ENCODE measurements at regions not wholly inside any gene's neighbourhood (a gene's known extent, or its start where the extent isn't known, plus 50 kb on each side); places are given as distances from the start of the nearest gene placed in this dataset.

DNA sequence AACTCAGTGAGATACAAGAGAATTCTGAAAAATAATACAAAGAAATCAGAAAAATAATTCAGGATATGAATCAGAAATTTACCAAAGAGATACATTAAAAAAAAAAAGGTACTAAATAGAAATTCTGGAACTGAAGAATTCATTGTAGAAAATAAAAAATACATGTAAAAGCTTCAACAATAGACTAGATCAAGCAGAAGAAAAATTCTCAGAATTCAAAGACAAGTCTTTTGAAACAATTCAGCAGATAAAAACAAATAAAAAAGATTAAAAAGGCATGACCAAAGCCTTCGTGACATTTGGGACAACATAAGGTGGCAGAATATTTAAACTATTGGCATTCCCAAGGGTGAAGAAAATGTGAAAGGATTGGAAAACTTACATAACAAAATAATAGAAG lies 133.1 kb upstream of the CNOT2 start:
- no peak overlapping the region for H3K4me2 ChIP-seq
- ChIA-PET CTCF (no interaction called here), POLR2A (ENCODE audit: unreplicated experiment) (no interaction called here)
- BruUV-seq (replicated peaks) = no TSS peak
- TF ChIP-seq, protein P1, sequence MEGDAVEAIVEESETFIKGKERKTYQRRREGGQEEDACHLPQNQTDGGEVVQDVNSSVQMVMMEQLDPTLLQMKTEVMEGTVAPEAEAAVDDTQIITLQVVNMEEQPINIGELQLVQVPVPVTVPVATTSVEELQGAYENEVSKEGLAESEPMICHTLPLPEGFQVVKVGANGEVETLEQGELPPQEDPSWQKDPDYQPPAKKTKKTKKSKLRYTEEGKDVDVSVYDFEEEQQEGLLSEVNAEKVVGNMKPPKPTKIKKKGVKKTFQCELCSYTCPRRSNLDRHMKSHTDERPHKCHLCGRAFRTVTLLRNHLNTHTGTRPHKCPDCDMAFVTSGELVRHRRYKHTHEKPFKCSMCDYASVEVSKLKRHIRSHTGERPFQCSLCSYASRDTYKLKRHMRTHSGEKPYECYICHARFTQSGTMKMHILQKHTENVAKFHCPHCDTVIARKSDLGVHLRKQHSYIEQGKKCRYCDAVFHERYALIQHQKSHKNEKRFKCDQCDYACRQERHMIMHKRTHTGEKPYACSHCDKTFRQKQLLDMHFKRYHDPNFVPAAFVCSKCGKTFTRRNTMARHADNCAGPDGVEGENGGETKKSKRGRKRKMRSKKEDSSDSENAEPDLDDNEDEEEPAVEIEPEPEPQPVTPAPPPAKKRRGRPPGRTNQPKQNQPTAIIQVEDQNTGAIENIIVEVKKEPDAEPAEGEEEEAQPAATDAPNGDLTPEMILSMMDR (conservative IDR thresholded peaks at IDR 0.05) = no peak
- TF ChIP-seq EZH2 (IDR thresholded peaks at IDR 0.05; ENCODE audit: low read depth) = no peak
- no peaks in the 10 kb centered on the region for H4K20me1 ChIP-seq (ENCODE audit: insufficient read depth)
- intact Hi-C loops (cut with micrococcal nuclease; ENCODE audit: unreplicated experiment) = no loop called here
- no peaks in the 10 kb centered on the region for H3F3A ChIP-seq (ENCODE audit: insufficient read depth, low read depth)
- H2AFZ ChIP-seq = no peak overlapping the region
- no peak overlapping the region for H3K4me3 ChIP-seq
- no peak overlapping the region for H3K27ac ChIP-seq
- no peaks in the 10 kb centered on the region for H3K27me3 ChIP-seq (ENCODE audit: insufficient read depth, low read depth)
- no peaks in the 10 kb centered on the region for H3K36me3 ChIP-seq (ENCODE audit: low read depth)
- peaks cover 15% of the 10 kb centered on the region for H3K9me3 ChIP-seq (ENCODE audit: insufficient read depth, low read depth)
- no peaks in the 10 kb centered on the region; the same call in 1 of the 2 replicates for H3K9me2 ChIP-seq (ENCODE audit: insufficient read depth)
- DNase-seq = no peak
- no peaks in the 10 kb centered on the region for H3K79me2 ChIP-seq (ENCODE audit: low read depth)
- no peaks in the 10 kb centered on the region for H3K4me1 ChIP-seq (replicated peaks; ENCODE audit: insufficient read depth)

DNA sequence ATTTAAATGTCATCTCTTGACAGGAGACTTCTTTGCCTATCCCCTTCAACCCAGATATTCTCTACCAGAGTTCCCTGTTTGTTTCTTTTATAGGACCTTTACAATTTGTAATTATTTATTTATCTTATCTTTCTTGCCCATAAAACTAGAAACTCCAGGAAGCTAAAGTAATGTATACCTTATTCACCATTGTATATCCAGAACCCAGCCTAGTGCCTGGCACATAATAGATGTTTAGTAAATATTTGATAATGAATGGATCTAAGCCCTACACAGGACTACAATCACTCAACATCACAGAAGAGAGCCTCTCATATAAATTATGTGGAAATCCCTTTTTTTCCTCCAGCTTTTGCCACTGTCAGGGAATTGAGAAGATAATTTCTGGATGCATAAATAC lies 125.6 kb upstream of the CNOT2 start:
- CTCF ChIA-PET = no interaction called here
- no peak for TF ChIP-seq EZH2 (IDR thresholded peaks at IDR 0.05; ENCODE audit: low read depth)
- TF ChIP-seq, protein P1 (conservative IDR thresholded peaks at IDR 0.05) = no peak

DNA sequence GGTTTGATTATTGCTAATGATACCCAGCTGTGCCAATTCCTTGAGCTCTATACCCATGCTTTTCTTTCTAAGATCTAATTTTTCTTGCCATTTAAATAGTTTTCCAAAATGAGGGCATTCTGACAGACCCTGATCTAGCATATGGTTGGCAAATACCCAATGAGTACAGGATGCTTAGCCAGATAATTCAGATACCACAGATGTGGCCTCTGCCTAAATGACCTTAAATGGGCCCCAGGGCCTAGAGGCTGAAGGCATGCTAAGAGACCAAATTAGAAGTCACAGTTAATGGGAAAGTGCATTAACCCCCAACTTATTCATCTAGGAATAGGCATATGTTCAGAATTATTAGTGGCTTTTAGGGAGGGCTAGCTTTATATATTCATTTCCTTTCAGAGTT lies 122.3 kb upstream of the CNOT2 start:
- H3K27me3 ChIP-seq (ENCODE audit: insufficient read depth, low read depth) = no peaks in the 10 kb centered on the region
- 0 out of 2 replicates have a peak overlapping the region, but pooled peaks have one; percentile 23 for H3K4me2 ChIP-seq
- no peak overlapping the region for H2AFZ ChIP-seq
- H3K36me3 ChIP-seq (ENCODE audit: low read depth) = no peaks in the 10 kb centered on the region
- ChIA-PET CTCF (no interaction called here), POLR2A (ENCODE audit: unreplicated experiment) (no interaction called here)
- no peak for TF ChIP-seq EZH2 (IDR thresholded peaks at IDR 0.05; ENCODE audit: low read depth)
- TF ChIP-seq, protein P1 (conservative IDR thresholded peaks at IDR 0.05) = no peak
- no peaks in the 10 kb centered on the region for H3K79me2 ChIP-seq (ENCODE audit: low read depth)
- intact Hi-C loops (cut with micrococcal nuclease; ENCODE audit: unreplicated experiment) = no loop called here
- BruUV-seq (replicated peaks) = no TSS peak
- peaks cover 16% of the 10 kb centered on the region for H3K4me1 ChIP-seq (replicated peaks; ENCODE audit: insufficient read depth)
- no peaks in the 10 kb centered on the region for H3K9me2 ChIP-seq (ENCODE audit: insufficient read depth)
- no peaks in the 10 kb centered on the region for H4K20me1 ChIP-seq (ENCODE audit: insufficient read depth)
- no peak overlapping the region for H3K4me3 ChIP-seq
- H3K9me3 ChIP-seq (ENCODE audit: insufficient read depth, low read depth) = no peaks in the 10 kb centered on the region
- DNase-seq = no peak
- H3K27ac ChIP-seq = peak overlapping the region; percentile 53
- no peaks in the 10 kb centered on the region for H3F3A ChIP-seq (ENCODE audit: insufficient read depth, low read depth)

More for the DNA sequence above, 125.6 kb upstream of the CNOT2 start:
- Histone ChIP-seq H3K9me3 (ENCODE audit: insufficient read depth, low read depth) (no peaks in the 10 kb centered on the region), H3K9me2 (ENCODE audit: insufficient read depth) (no peaks in the 10 kb centered on the region; the same call in 1 of the 2 replicates), H3K4me3 (no peak overlapping the region), H3K4me1 (replicated peaks; ENCODE audit: insufficient read depth) (peaks cover 16% of the 10 kb centered on the region), H3K27ac (no peak overlapping the region), H3K36me3 (ENCODE audit: low read depth) (no peaks in the 10 kb centered on the region), H4K20me1 (ENCODE audit: insufficient read depth) (no peaks in the 10 kb centered on the region), H2AFZ (no peak overlapping the region), H3K4me2 (no peak overlapping the region), H3K27me3 (ENCODE audit: insufficient read depth, low read depth) (no peaks in the 10 kb centered on the region), H3K79me2 (ENCODE audit: low read depth) (no peaks in the 10 kb centered on the region), H3F3A (ENCODE audit: insufficient read depth, low read depth) (no peaks in the 10 kb centered on the region)
- no peak for DNase-seq
- BruUV-seq (replicated peaks) = no TSS peak
- POLR2A ChIA-PET (ENCODE audit: unreplicated experiment) = interaction anchor here (0.6 kb wide), 1 partner anchor 341 kb away, joined by 3 read pairs; no protein-coding TSS in a partner anchor
- intact Hi-C loops (cut with micrococcal nuclease; ENCODE audit: unreplicated experiment) = no loop called here

All from PC-9 (cell line).